Activated CD4-positive, alpha-beta T cell treated with anti-CD3 and anti-CD28 coated beads, Interleukin-2, amount 50 U/mL, for 48 hours (primary cell): ENCODE measurements at regions not wholly inside any gene's neighbourhood (a gene's known extent, or its start where the extent isn't known, plus 50 kb on each side); places are given as distances from the start of the nearest gene placed in this dataset.
"Not testable (repeated sequence)": the region's sequence is repeated elsewhere in the genome, so short reads cannot be mapped to it uniquely, and the experiment has no call there.

Experiments used
- DNase-seq, 2 experiments: peaks; one replicate each; pipeline ENCODE4 v3.0.0-alpha.2; 2020

GRCh38 chr4:138420471-138420870 is 178.3 kb upstream of the SLC7A11 start:
- no peak for DNase-seq

GRCh38 chr4:138414202-138414601 is 172.1 kb upstream of the SLC7A11 start:
- DNase-seq = no peak

- DNase-seq = no peak
Measured at GRCh38 chr4:138413273-138413672, 171.1 kb upstream of the SLC7A11 start.

- DNase-seq = no peak
Measured at GRCh38 chr4:138412847-138413246, 170.7 kb upstream of the SLC7A11 start.

GRCh38 chr4:138410266-138410665 is 168.1 kb upstream of the SLC7A11 start:
- DNase-seq = no peak

GRCh38 chr4:138409670-138410069 is 167.5 kb upstream of the SLC7A11 start:
- DNase-seq = no peak

- no peak for DNase-seq
Measured at GRCh38 chr4:138408758-138409157, 166.6 kb upstream of the SLC7A11 start.

GRCh38 chr4:138407329-138407728 is 165.2 kb upstream of the SLC7A11 start:
- no peak for DNase-seq

- no peak for DNase-seq
Measured at GRCh38 chr4:138406876-138407275, 164.7 kb upstream of the SLC7A11 start.

GRCh38 chr4:138405934-138406567 is 163.9 kb upstream of the SLC7A11 start:
- no peak for DNase-seq

- no peak for DNase-seq
Measured at GRCh38 chr4:138405466-138405891, 163.3 kb upstream of the SLC7A11 start.

GRCh38 chr4:138404801-138405200 is 162.7 kb upstream of the SLC7A11 start:
- DNase-seq = no peak

- no peak for DNase-seq
Measured at GRCh38 chr4:138404251-138404650, 162.1 kb upstream of the SLC7A11 start.

- DNase-seq = no peak
Measured at GRCh38 chr4:138401334-138401733, 159.2 kb upstream of the SLC7A11 start.

GRCh38 chr4:138400543-138400942 is 158.4 kb upstream of the SLC7A11 start:
- DNase-seq = no peak

- DNase-seq = no peak
Measured at GRCh38 chr4:138400066-138400465, 157.9 kb upstream of the SLC7A11 start.

- DNase-seq = no peak
Measured at GRCh38 chr4:138399081-138399480, 156.9 kb upstream of the SLC7A11 start.

GRCh38 chr4:138398322-138398721 is 156.2 kb upstream of the SLC7A11 start:
- no peak for DNase-seq

GRCh38 chr4:138393886-138394610 is 151.9 kb upstream of the SLC7A11 start:
- no peak for DNase-seq

GRCh38 chr4:138392751-138393308 is 150.7 kb upstream of the SLC7A11 start:
- no peak for DNase-seq

GRCh38 chr4:138389976-138390685 is 148.0 kb upstream of the SLC7A11 start:
- no peak for DNase-seq

GRCh38 chr4:138374947-138375346 is 132.8 kb upstream of the SLC7A11 start:
- DNase-seq = no peak

- no peak for DNase-seq
Measured at GRCh38 chr4:138367942-138368341, 125.8 kb upstream of the SLC7A11 start.

- not testable (repeated sequence) for DNase-seq
Measured at GRCh38 chr4:138352446-138352845, 110.3 kb upstream of the SLC7A11 start.
